ENCODE measurements at regions not wholly inside any gene's neighbourhood (a gene's known extent, or its start where the extent isn't known, plus 50 kb on each side); places are given as distances from the start of the nearest gene placed in this dataset.

GRCh38 chr3:195001961-195002861 lies 268.7 kb downstream of the XXYLT1 start:
- DNase-seq = peak in 1 of 6 experiments; percentile 19

GRCh38 chr3:195003006-195003892 lies 267.7 kb downstream of the XXYLT1 start:
- DNase-seq = no peak

- DNase-seq = no peak
Observed at GRCh38 chr3:195003893-195004289, 267.1 kb downstream of the XXYLT1 start.

- no peak for DNase-seq
Observed at GRCh38 chr3:195004512-195005250, 266.3 kb downstream of the XXYLT1 start.

- no peak for DNase-seq
Observed at GRCh38 chr3:195005251-195005620, 265.7 kb downstream of the XXYLT1 start.

- DNase-seq = no peak
Observed at GRCh38 chr3:195005759-195006510, 265.0 kb downstream of the XXYLT1 start.

GRCh38 chr3:195007151-195007550 lies 263.8 kb downstream of the XXYLT1 start:
- no peak for DNase-seq

- no peak for DNase-seq
Observed at GRCh38 chr3:195007766-195008165, 263.2 kb downstream of the XXYLT1 start.

- no peak for DNase-seq
Observed at GRCh38 chr3:195008816-195009215, 262.1 kb downstream of the XXYLT1 start.

- no peak for DNase-seq
Observed at GRCh38 chr3:195009616-195010015, 261.3 kb downstream of the XXYLT1 start.

- no peak for DNase-seq
Observed at GRCh38 chr3:195010551-195011100, 260.3 kb downstream of the XXYLT1 start.

- DNase-seq = no peak
Observed at GRCh38 chr3:195011231-195011834, 259.6 kb downstream of the XXYLT1 start.

- no peak for DNase-seq
Observed at GRCh38 chr3:195012100-195012499, 258.9 kb downstream of the XXYLT1 start.

- no peak for DNase-seq
Observed at GRCh38 chr3:195012571-195012970, 258.4 kb downstream of the XXYLT1 start.

GRCh38 chr3:195013411-195014361 lies 257.3 kb downstream of the XXYLT1 start:
- DNase-seq = no peak

GRCh38 chr3:195015021-195015420 lies 255.9 kb downstream of the XXYLT1 start:
- DNase-seq = no peak

- DNase-seq = no peak
Observed at GRCh38 chr3:195017151-195017550, 253.8 kb downstream of the XXYLT1 start.
